Activated naive CD4-positive, alpha-beta T cell treated with anti-CD3 and anti-CD28 coated beads, Interleukin-2, amount 50 U/mL, for 72 hours (primary cell): ENCODE measurements at regions not wholly inside any gene's neighbourhood (a gene's known extent, or its start where the extent isn't known, plus 50 kb on each side); places are given as distances from the start of the nearest gene placed in this dataset.

Source experiments
- ATAC-seq, 2 donors: fragments of 150-1000 bp; cut with Tn5 transposase; 2 replicates each; pipeline ENCODE4 v1.10.0; 2021; ENCODE audit warnings: mild to moderate bottlenecking in 2 of 2, moderate library complexity in 2 of 2
- DNase-seq, 2 donors: peaks; one replicate each; pipeline ENCODE4 v3.0.0; 2021 to 2022; ENCODE audit warnings: low spot score in 2 of 2
- H3K27ac Mint-ChIP-seq, 2 donors: one replicate each; pipeline ENCODE4 v1.8.0; 2022; ENCODE audit warnings: mild to moderate bottlenecking in 2 of 2, mixed read lengths in 2 of 2
- H3K36me3 Mint-ChIP-seq, 2 donors: one replicate each; pipeline ENCODE4 v1.8.0; 2022; ENCODE audit warnings: mixed read lengths in 2 of 2
- H3K9me3 Mint-ChIP-seq, 2 donors: one replicate each; pipeline ENCODE4 v1.8.0; 2022; ENCODE audit warnings: mixed read lengths in 2 of 2

- Mint-ChIP-seq H3K9me3 (peaks cover 1 to 10% of the 10 kb centered on the region in 2 donors), H3K36me3 (peaks cover 0 to 2% of the 10 kb centered on the region in 2 donors), H3K27ac (no peak overlapping the region)
- no peak for ATAC-seq
- no peak for DNase-seq
Measured at GRCh38 chr1:213931836-213932235, 55.9 kb upstream of the PROX1 start.

- DNase-seq (no peak), ATAC-seq (no peak)
- peaks cover 0 to 4% of the 10 kb centered on the region in 2 donors for H3K36me3 Mint-ChIP-seq
- H3K27ac Mint-ChIP-seq, result no peak overlapping the region
- H3K9me3 Mint-ChIP-seq, result peaks cover 4 to 13% of the 10 kb centered on the region in 2 donors
Measured at GRCh38 chr1:213933336-213933735, 54.4 kb upstream of the PROX1 start.

DNA sequence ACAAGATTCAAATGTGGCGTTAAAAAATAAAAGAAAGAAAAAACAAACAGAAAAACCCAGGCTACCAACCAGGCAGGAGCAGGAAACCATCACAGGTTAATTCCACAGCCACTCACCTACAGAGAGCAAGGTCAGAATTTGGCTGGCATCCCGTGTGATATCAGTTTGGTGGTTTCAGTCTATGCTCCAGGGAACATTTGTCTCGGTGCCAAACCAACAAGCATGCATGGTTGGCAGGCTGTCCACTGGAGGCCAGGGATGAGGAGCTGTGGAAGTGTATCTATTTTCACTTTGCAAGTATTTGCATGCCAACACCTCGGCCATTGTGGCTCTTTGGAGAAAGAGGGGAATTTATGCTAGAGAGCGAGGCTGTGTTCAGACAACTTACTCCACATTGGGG is 53.1 kb upstream of the PROX1 start:
- no peak overlapping the region for H3K27ac Mint-ChIP-seq
- H3K36me3 Mint-ChIP-seq, result peaks cover 0 to 4% of the 10 kb centered on the region in 2 donors
- DNase-seq (no peak), ATAC-seq (no peak)
- H3K9me3 Mint-ChIP-seq, result peaks cover 4 to 13% of the 10 kb centered on the region in 2 donors

- DNase-seq (no peak), ATAC-seq (no peak)
- Mint-ChIP-seq H3K9me3 (peaks cover 4 to 13% of the 10 kb centered on the region in 2 donors), H3K27ac (no peak overlapping the region), H3K36me3 (peaks cover 0 to 4% of the 10 kb centered on the region in 2 donors)
Measured at GRCh38 chr1:213936571-213936970, 51.2 kb upstream of the PROX1 start.
